Fibroblast of pulmonary artery (primary cell): ENCODE measurements at regions not wholly inside any gene's neighbourhood (a gene's known extent, or its start where the extent isn't known, plus 50 kb on each side); places are given as distances from the start of the nearest gene placed in this dataset.
"Not testable (repeated sequence)": the region's sequence is repeated elsewhere in the genome, so short reads cannot be mapped to it uniquely, and the experiment has no call there.

Experiments
- DNase-seq: peaks from one replicate; pipeline ENCODE4 v3.0.0-alpha.2; 2010; ENCODE audit warnings: low read depth
- H3K4me3 ChIP-seq: replicated peaks from 2 replicates; pipeline ENCODE4 v1.5.1; 2011; ENCODE audit warnings: low read depth, mild to moderate bottlenecking, control low read depth, low read length, moderate library complexity
- CTCF ChIP-seq: IDR thresholded peaks from 2 replicates; pipeline ENCODE4 v1.5.1; 2011; ENCODE audit warnings: mild to moderate bottlenecking, control low read depth, low read length, inconsistent platforms; ENCODE audit errors: missing control alignments

- no peak overlapping the region for H3K4me3 ChIP-seq
- no peak for TF ChIP-seq CTCF
- DNase-seq: no peak
These were observed 91.2 kb upstream of the MYL10 start for GRCh38 chr7:101720324-101720723.

GRCh38 chr7:101722247-101722646, 93.2 kb upstream of the MYL10 start:
- DNase-seq: no peak
- no peak overlapping the region for H3K4me3 ChIP-seq
- no peak for TF ChIP-seq CTCF

GRCh38 chr7:101723835-101724234, 93.6 kb upstream of the CUX1 start:
- TF ChIP-seq CTCF: no peak
- DNase-seq: no peak
- H3K4me3 ChIP-seq: no peak overlapping the region

GRCh38 chr7:101724957-101725356, 92.5 kb upstream of the CUX1 start:
- TF ChIP-seq CTCF: no peak
- no peak overlapping the region for H3K4me3 ChIP-seq
- no peak for DNase-seq

- no peak for DNase-seq
- H3K4me3 ChIP-seq: no peak overlapping the region
- TF ChIP-seq CTCF: no peak
These were observed 91.5 kb upstream of the CUX1 start for GRCh38 chr7:101725921-101726320.

- H3K4me3 ChIP-seq: no peak overlapping the region
- DNase-seq: no peak
- no peak for TF ChIP-seq CTCF
These were observed 90.2 kb upstream of the CUX1 start for GRCh38 chr7:101727184-101727583.

GRCh38 chr7:101728128-101728527, 89.3 kb upstream of the CUX1 start:
- H3K4me3 ChIP-seq: no peak overlapping the region
- no peak for TF ChIP-seq CTCF
- no peak for DNase-seq

GRCh38 chr7:101728873-101729240, 88.6 kb upstream of the CUX1 start:
- not testable (repeated sequence) for H3K4me3 ChIP-seq, DNase-seq
